ENCODE measurements at regions not wholly inside any gene's neighbourhood (a gene's known extent, or its start where the extent isn't known, plus 50 kb on each side); places are given as distances from the start of the nearest gene placed in this dataset.

GRCh38 chr5:103895738-103896137, 333.1 kb upstream of the NUDT12 start:
- Histone ChIP-seq H3K4me3 (ENCODE audit: low read depth, low read length, poor library complexity, severe bottlenecking) (no peak overlapping the region), H3K9me3 (ENCODE audit: low read depth, low read length, poor library complexity, severe bottlenecking) (no peaks in the 10 kb centered on the region), H3K27me3 (replicated peaks; ENCODE audit: insufficient read depth, low read depth, low read length, poor library complexity) (no peaks in the 10 kb centered on the region), H3K27ac (ENCODE audit: low read depth, low read length, poor library complexity, severe bottlenecking) (no peak overlapping the region), H3K36me3 (ENCODE audit: insufficient read depth, low read length, poor library complexity, severe bottlenecking) (no peaks in the 10 kb centered on the region), H3K4me1 (ENCODE audit: insufficient read depth, low read length, poor library complexity, severe bottlenecking) (no peaks in the 10 kb centered on the region)
- no peak for DNase-seq (ENCODE audit: low spot score)
- TF ChIP-seq, protein P1, sequence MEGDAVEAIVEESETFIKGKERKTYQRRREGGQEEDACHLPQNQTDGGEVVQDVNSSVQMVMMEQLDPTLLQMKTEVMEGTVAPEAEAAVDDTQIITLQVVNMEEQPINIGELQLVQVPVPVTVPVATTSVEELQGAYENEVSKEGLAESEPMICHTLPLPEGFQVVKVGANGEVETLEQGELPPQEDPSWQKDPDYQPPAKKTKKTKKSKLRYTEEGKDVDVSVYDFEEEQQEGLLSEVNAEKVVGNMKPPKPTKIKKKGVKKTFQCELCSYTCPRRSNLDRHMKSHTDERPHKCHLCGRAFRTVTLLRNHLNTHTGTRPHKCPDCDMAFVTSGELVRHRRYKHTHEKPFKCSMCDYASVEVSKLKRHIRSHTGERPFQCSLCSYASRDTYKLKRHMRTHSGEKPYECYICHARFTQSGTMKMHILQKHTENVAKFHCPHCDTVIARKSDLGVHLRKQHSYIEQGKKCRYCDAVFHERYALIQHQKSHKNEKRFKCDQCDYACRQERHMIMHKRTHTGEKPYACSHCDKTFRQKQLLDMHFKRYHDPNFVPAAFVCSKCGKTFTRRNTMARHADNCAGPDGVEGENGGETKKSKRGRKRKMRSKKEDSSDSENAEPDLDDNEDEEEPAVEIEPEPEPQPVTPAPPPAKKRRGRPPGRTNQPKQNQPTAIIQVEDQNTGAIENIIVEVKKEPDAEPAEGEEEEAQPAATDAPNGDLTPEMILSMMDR (conservative IDR thresholded peaks at IDR 0.05; ENCODE audit: low read depth, low read length) = no peak
- no peak for TF ChIP-seq EZH2 (IDR thresholded peaks at IDR 0.05; ENCODE audit: borderline replicate concordance, low read depth, low read length, poor library complexity, severe bottlenecking)
- no TSS peak for BruUV-seq (replicated peaks)
- intact Hi-C loops (cut with micrococcal nuclease; ENCODE audit: unreplicated experiment) = no loop called here
- POLR2A ChIA-PET (ENCODE audit: low non-redundant PET) = no interaction called here
- CTCF ChIA-PET = no interaction called here

GRCh38 chr5:103894882-103895281, 332.3 kb upstream of the NUDT12 start:
- ChIA-PET CTCF (no interaction called here), POLR2A (ENCODE audit: low non-redundant PET) (no interaction called here)
- TF ChIP-seq, protein P1 (conservative IDR thresholded peaks at IDR 0.05; ENCODE audit: low read depth, low read length) = no peak
- no peak for TF ChIP-seq EZH2 (IDR thresholded peaks at IDR 0.05; ENCODE audit: borderline replicate concordance, low read depth, low read length, poor library complexity, severe bottlenecking)
- H3K4me1 ChIP-seq (ENCODE audit: insufficient read depth, low read length, poor library complexity, severe bottlenecking) = no peaks in the 10 kb centered on the region
- intact Hi-C loops (cut with micrococcal nuclease; ENCODE audit: unreplicated experiment) = no loop called here
- H3K9me3 ChIP-seq (ENCODE audit: low read depth, low read length, poor library complexity, severe bottlenecking) = no peaks in the 10 kb centered on the region
- H3K27ac ChIP-seq (ENCODE audit: low read depth, low read length, poor library complexity, severe bottlenecking) = no peak overlapping the region
- no peak overlapping the region for H3K4me3 ChIP-seq (ENCODE audit: low read depth, low read length, poor library complexity, severe bottlenecking)
- no TSS peak for BruUV-seq (replicated peaks)
- DNase-seq (ENCODE audit: low spot score) = peak; percentile 6
- H3K36me3 ChIP-seq (ENCODE audit: insufficient read depth, low read length, poor library complexity, severe bottlenecking) = no peaks in the 10 kb centered on the region
- H3K27me3 ChIP-seq (replicated peaks; ENCODE audit: insufficient read depth, low read depth, low read length, poor library complexity) = no peaks in the 10 kb centered on the region

GRCh38 chr5:103891151-103891550, 328.6 kb upstream of the NUDT12 start:
- ChIA-PET POLR2A (ENCODE audit: low non-redundant PET) (no interaction called here), CTCF (no interaction called here)
- Histone ChIP-seq H3K27me3 (replicated peaks; ENCODE audit: insufficient read depth, low read depth, low read length, poor library complexity) (no peaks in the 10 kb centered on the region), H3K4me3 (ENCODE audit: low read depth, low read length, poor library complexity, severe bottlenecking) (no peak overlapping the region), H3K9me3 (ENCODE audit: low read depth, low read length, poor library complexity, severe bottlenecking) (no peaks in the 10 kb centered on the region), H3K27ac (ENCODE audit: low read depth, low read length, poor library complexity, severe bottlenecking) (no peak overlapping the region), H3K4me1 (ENCODE audit: insufficient read depth, low read length, poor library complexity, severe bottlenecking) (no peaks in the 10 kb centered on the region), H3K36me3 (ENCODE audit: insufficient read depth, low read length, poor library complexity, severe bottlenecking) (no peaks in the 10 kb centered on the region)
- TF ChIP-seq EZH2 (IDR thresholded peaks at IDR 0.05; ENCODE audit: borderline replicate concordance, low read depth, low read length, poor library complexity, severe bottlenecking) = no peak
- intact Hi-C loops (cut with micrococcal nuclease; ENCODE audit: unreplicated experiment) = no loop called here
- DNase-seq (ENCODE audit: low spot score) = no peak
- BruUV-seq (replicated peaks) = no TSS peak

GRCh38 chr5:103890313-103890712, 327.7 kb upstream of the NUDT12 start:
- ChIA-PET CTCF (no interaction called here), POLR2A (ENCODE audit: low non-redundant PET) (no interaction called here)
- Histone ChIP-seq H3K4me3 (ENCODE audit: low read depth, low read length, poor library complexity, severe bottlenecking) (no peak overlapping the region), H3K36me3 (ENCODE audit: insufficient read depth, low read length, poor library complexity, severe bottlenecking) (no peaks in the 10 kb centered on the region), H3K9me3 (ENCODE audit: low read depth, low read length, poor library complexity, severe bottlenecking) (no peaks in the 10 kb centered on the region), H3K27ac (ENCODE audit: low read depth, low read length, poor library complexity, severe bottlenecking) (no peak overlapping the region), H3K4me1 (ENCODE audit: insufficient read depth, low read length, poor library complexity, severe bottlenecking) (no peaks in the 10 kb centered on the region), H3K27me3 (replicated peaks; ENCODE audit: insufficient read depth, low read depth, low read length, poor library complexity) (no peaks in the 10 kb centered on the region)
- intact Hi-C loops (cut with micrococcal nuclease; ENCODE audit: unreplicated experiment) = no loop called here
- BruUV-seq (replicated peaks) = no TSS peak
- no peak for DNase-seq (ENCODE audit: low spot score)
- TF ChIP-seq, protein P1 (conservative IDR thresholded peaks at IDR 0.05; ENCODE audit: low read depth, low read length) = no peak
- no peak for TF ChIP-seq EZH2 (IDR thresholded peaks at IDR 0.05; ENCODE audit: borderline replicate concordance, low read depth, low read length, poor library complexity, severe bottlenecking)

Data from A673 (cell line).